GM12878 (cell line): ENCODE measurements at regions not wholly inside any gene's neighbourhood (a gene's known extent, or its start where the extent isn't known, plus 50 kb on each side); places are given as distances from the start of the nearest gene placed in this dataset.

Source experiments
- ATAC-seq: fragments of 200-7000 bp; cut with Tn5 transposase; 3 replicates; pipeline ENCODE4 v1.9.1; 2020; ENCODE audit warnings: mild to moderate bottlenecking, moderate library complexity
- BruUV-seq: library from RNA; stranded (reverse); fragments of 400-500 nt; replicated peaks from 2 replicates; lab custom pipeline; 2021; lab: Mats Ljungman, UMichigan
- CTCF ChIA-PET: fragments of 300-600 bp; sonication (Branson Sonifier 250); formaldehyde crosslinking; extraction: SDS; loops from one replicate; lab custom pipeline; 2021; ENCODE audit warnings: inconsistent platforms; lab: Yijun Ruan, JAX
- POLR2A ChIA-PET: fragments of 350-600 bp; formaldehyde crosslinking; extraction: SDS; loops from one replicate; lab custom pipeline; 2021; ENCODE audit warnings: inconsistent platforms; lab: Charles Lee
- RAD21 ChIA-PET: fragments of 300-600 bp; sonication (Branson Sonifier 250); formaldehyde crosslinking; loops from one replicate; lab custom pipeline; 2023; ENCODE audit warnings: antibody characterized with exemption; ENCODE audit not compliant: unreplicated experiment; lab: Charles Lee
- SMC1A ChIA-PET: fragments of 300-600 bp; sonication (Branson Sonifier 250); formaldehyde crosslinking; loops from one replicate; lab custom pipeline; 2023; ENCODE audit not compliant: unreplicated experiment, uncharacterized antibody; lab: Charles Lee
- DNase-seq: peaks from one replicate; pipeline ENCODE4 v3.0.0-alpha.2; 2011; ENCODE audit warnings: low read depth, low spot score
- FAIRE-seq: peaks from 3 replicates; lab custom pipeline; 2011; peaks lifted over from hg19 to GRCh38; lab: Jason Lieb, UNC
- H2AFZ ChIP-seq: 2 replicates; pipeline ENCODE4 v1.6.0; 2011; ENCODE audit warnings: low read depth, low read length, control low read depth; ENCODE audit not compliant: control insufficient read depth
- H3K27ac ChIP-seq: 2 replicates; pipeline ENCODE4 v1.5.1; 2011; ENCODE audit warnings: control low read depth; ENCODE audit not compliant: control insufficient read depth, insufficient read depth
- H3K27me3 ChIP-seq, 2 experiments: replicated peaks in 1 of 2; 2 replicates each; pipeline versions ENCODE4 v1.6.0 to v1.6.1; 2011; ENCODE audit warnings: low read length in 1 of 2; ENCODE audit not compliant: control insufficient read depth in 2 of 2, insufficient read depth in 2 of 2
- H3K36me3 ChIP-seq, 2 experiments: 2 replicates each; pipeline ENCODE4 v1.5.1; 2011; ENCODE audit warnings: low read length in 1 of 2; ENCODE audit not compliant: control insufficient read depth in 2 of 2, insufficient read depth in 2 of 2
- H3K4me1 ChIP-seq: 2 replicates; pipeline ENCODE4 v1.6.1; 2011; ENCODE audit warnings: mild to moderate bottlenecking, low read length, moderate library complexity, mixed read lengths; ENCODE audit not compliant: control insufficient read depth, insufficient read depth
- H3K4me2 ChIP-seq: 2 replicates; pipeline ENCODE4 v1.6.0; 2011; ENCODE audit warnings: control low read depth; ENCODE audit not compliant: control insufficient read depth, insufficient read depth
- H3K4me3 ChIP-seq: fragments of 200-600 bp; sonication (generic); 2 replicates; pipeline ENCODE4 v1.5.1; 2016
- H3K79me2 ChIP-seq: 2 replicates; pipeline ENCODE4 v1.6.0; 2011; ENCODE audit warnings: low read length; ENCODE audit not compliant: control insufficient read depth, insufficient read depth
- H3K9ac ChIP-seq: 2 replicates; pipeline ENCODE4 v1.8.0; 2011; ENCODE audit warnings: low read length, control low read depth, mixed read lengths; ENCODE audit not compliant: control insufficient read depth, insufficient read depth
- H3K9me3 ChIP-seq: replicated peaks from 3 replicates; pipeline ENCODE4 v1.5.1; 2011; ENCODE audit warnings: mild to moderate bottlenecking, low read length; ENCODE audit not compliant: control insufficient read depth, insufficient read depth
- H4K20me1 ChIP-seq: 2 replicates; pipeline ENCODE4 v1.6.0; 2011; ENCODE audit not compliant: control insufficient read depth, insufficient read depth
- BHLHE40 ChIP-seq, 2 experiments: fragments of 450-650 bp in 1 of 2; IDR thresholded peaks; 2 replicates each; pipeline ENCODE4 v1.6.1; 2011 to 2017; ENCODE audit warnings: low read depth in 2 of 2, borderline replicate concordance in 1 of 2, improper control_type of control experiment in 1 of 2, low read length in 1 of 2, mild to moderate bottlenecking in 1 of 2
- CEBPZ ChIP-seq: fragments of 150-350 bp; IDR thresholded peaks from 2 replicates; pipeline ENCODE4 v1.6.1; 2016; ENCODE audit warnings: low read depth, low read length
- FOXM1 ChIP-seq: IDR thresholded peaks from 2 replicates; pipeline ENCODE4 v1.6.1; 2012; ENCODE audit warnings: low read depth, mild to moderate bottlenecking, inconsistent platforms, low read length, moderate library complexity
- HCFC1 ChIP-seq: fragments of 150-350 bp; IDR thresholded peaks from 2 replicates; pipeline ENCODE4 v1.6.1; 2014; ENCODE audit warnings: low read length
- KAT2A ChIP-seq: conservative IDR thresholded peaks from 2 replicates; pipeline ENCODE4 v1.6.1; 2011; ENCODE audit warnings: low read depth, low read length; ENCODE audit not compliant: control insufficient read depth
- MAX ChIP-seq: IDR thresholded peaks from 2 replicates; pipeline ENCODE4 v1.6.1; 2012; ENCODE audit warnings: low read depth, low read length, improper control_type of control experiment
- MTA3 ChIP-seq: IDR thresholded peaks from 2 replicates; pipeline ENCODE4 v1.6.1; 2012; ENCODE audit warnings: low read length, inconsistent platforms, borderline replicate concordance
- PBX3 ChIP-seq: IDR thresholded peaks from 2 replicates; pipeline ENCODE4 v1.6.1; 2011; ENCODE audit warnings: mild to moderate bottlenecking, low read depth, low read length, moderate library complexity; ENCODE audit not compliant: insufficient replicate concordance
- SUPT20H ChIP-seq: IDR thresholded peaks from 2 replicates; pipeline ENCODE4 v1.6.1; 2011; ENCODE audit warnings: low read depth, mild to moderate bottlenecking, low read length, moderate library complexity, borderline replicate concordance; ENCODE audit not compliant: control insufficient read depth
- TAF1 ChIP-seq: IDR thresholded peaks from 2 replicates; pipeline ENCODE4 v1.6.1; 2011; ENCODE audit warnings: mild to moderate bottlenecking, low read depth, low read length, borderline replicate concordance
- WGBS: methylation state at CpG from one replicate; pipeline ENCODE4 v1.1.6; 2016; ENCODE audit warnings: low lambda C conversion rate; ENCODE audit not compliant: insufficient replicate concordance, insufficient coverage; ENCODE audit errors: missing lambda C conversion rate; 5-methylcytosine and 5-hydroxymethylcytosine counted together
- in situ Hi-C: fragments of 300-500 bp; cut with MboI; formaldehyde crosslinking; loops from 9 replicates; pipeline ENCODE4 v1.14.3; 2018; ENCODE audit warnings: mixed read lengths
- intact Hi-C: fragments of 100-400 bp; cut with micrococcal nuclease; formaldehyde crosslinking; loops from one replicate; pipeline ENCODE4 v1.14.2; 2022; ENCODE audit not compliant: unreplicated experiment

- in situ Hi-C loops = no loop called here
- H3K27ac ChIP-seq = no peak overlapping the region
- FAIRE-seq (no peak), DNase-seq (no peak), ATAC-seq (no peak)
- no peak for TF ChIP-seq TAF1
- TF ChIP-seq FOXM1 = no peak
- no peak for TF ChIP-seq HCFC1
- TF ChIP-seq BHLHE40 (IDR thresholded peaks at IDR 0.05; ENCODE audit: borderline replicate concordance in 1 of 2, low read depth in 2 of 2, low read length in 1 of 2) = no peak
- no peak for TF ChIP-seq MAX
- no peak for TF ChIP-seq KAT2A
- TF ChIP-seq SUPT20H = no peak
- TF ChIP-seq MTA3 = no peak
- WGBS = 35% methylated on average over 5 of the region's 5 CpGs
- H3K9me3 ChIP-seq = no peaks in the 10 kb centered on the region
- no peak overlapping the region for H3K4me2 ChIP-seq
- ChIA-PET RAD21 (no interaction called here), POLR2A (no interaction called here), SMC1A (interaction anchor here (1.1 kb wide), 2 partner anchors 9 to 13 kb away, joined by 3 to 7 read pairs; no protein-coding TSS in a partner anchor), CTCF (no interaction called here)
- H4K20me1 ChIP-seq = no peaks in the 10 kb centered on the region
- no TSS peak for BruUV-seq
- no peaks in the 10 kb centered on the region for H3K36me3 ChIP-seq
- no peaks in the 10 kb centered on the region for H3K4me1 ChIP-seq
- no peak overlapping the region for H3K9ac ChIP-seq
- H3K79me2 ChIP-seq = no peaks in the 10 kb centered on the region
- intact Hi-C loops = no loop called here
- H3K27me3 ChIP-seq = no peaks in the 10 kb centered on the region
- H2AFZ ChIP-seq = no peak overlapping the region
- H3K4me3 ChIP-seq = no peak overlapping the region
Measured at GRCh38 chr2:180778291-180778690, 202.1 kb upstream of the UBE2E3 start.

GRCh38 chr2:180776921-180777320 lies 203.5 kb upstream of the UBE2E3 start:
- Histone ChIP-seq H3K9ac (no peak overlapping the region), H3K4me1 (no peaks in the 10 kb centered on the region), H3K79me2 (no peaks in the 10 kb centered on the region), H3K27me3 (no peaks in the 10 kb centered on the region), H3K36me3 (no peaks in the 10 kb centered on the region), H3K9me3 (no peaks in the 10 kb centered on the region), H3K27ac (no peak overlapping the region), H3K4me2 (no peak overlapping the region), H2AFZ (no peak overlapping the region), H4K20me1 (no peaks in the 10 kb centered on the region), H3K4me3 (no peak overlapping the region)
- no peak for DNase-seq
- ChIA-PET CTCF (no interaction called here), RAD21 (no interaction called here), SMC1A (interaction anchor here (1.0 to 1.1 kb wide), 2 partner anchors 8 to 83 kb away, joined by 3 to 7 read pairs; no protein-coding TSS in a partner anchor), POLR2A (no interaction called here)
- BruUV-seq = no TSS peak
- in situ Hi-C loops = no loop called here
- intact Hi-C loops = no loop called here
- ATAC-seq = no peak
- no peak for FAIRE-seq
- TF ChIP-seq PBX3 = no peak
- TF ChIP-seq CEBPZ = no peak
